T-helper 1 cell treated with Interleukin-12 subunit alpha and Interleukin-12 subunit beta and Interleukin-4 antibody, amounts not matched to agents 30 ng/mL and 1 ng/mL, for 36 hours (primary cell): ENCODE measurements at regions not wholly inside any gene's neighbourhood (a gene's known extent, or its start where the extent isn't known, plus 50 kb on each side); places are given as distances from the start of the nearest gene placed in this dataset.

Experiments
- intact Hi-C: fragments of 100-400 bp; cut with micrococcal nuclease; formaldehyde crosslinking; loops from one replicate; pipeline ENCODE4 v1.15.1; 2024

- intact Hi-C loops = no loop called here
These were observed 84.6 kb downstream of the MATN1 start for GRCh38 chr1:30638811-30639210.

GRCh38 chr1:30638086-30638485 is 85.3 kb downstream of the MATN1 start:
- intact Hi-C loops = no loop called here

- intact Hi-C loops = no loop called here
These were observed 86.0 kb downstream of the MATN1 start for GRCh38 chr1:30637183-30637980.

- intact Hi-C loops = no loop called here
These were observed 86.8 kb downstream of the MATN1 start for GRCh38 chr1:30636621-30637020.

- intact Hi-C loops = no loop called here
These were observed 87.9 kb downstream of the MATN1 start for GRCh38 chr1:30635391-30635975.

- intact Hi-C loops = no loop called here
These were observed 88.9 kb downstream of the MATN1 start for GRCh38 chr1:30634507-30634906.

GRCh38 chr1:30633294-30633693 is 90.1 kb downstream of the MATN1 start:
- intact Hi-C loops = no loop called here

- intact Hi-C loops = no loop called here
These were observed 90.9 kb downstream of the MATN1 start for GRCh38 chr1:30632481-30632880.

- intact Hi-C loops = no loop called here
These were observed 91.7 kb downstream of the MATN1 start for GRCh38 chr1:30631700-30632099.

- intact Hi-C loops = no loop called here
These were observed 93.9 kb downstream of the MATN1 start for GRCh38 chr1:30629501-30629900.

GRCh38 chr1:30627994-30628393 is 95.4 kb downstream of the MATN1 start:
- intact Hi-C loops = no loop called here

- intact Hi-C loops = no loop called here
These were observed 96.2 kb downstream of the MATN1 start for GRCh38 chr1:30627206-30627605.

GRCh38 chr1:30623431-30623830 is 100.0 kb downstream of the MATN1 start:
- intact Hi-C loops = no loop called here

- intact Hi-C loops = no loop called here
These were observed 103.8 kb downstream of the MATN1 start for GRCh38 chr1:30619619-30620018.

GRCh38 chr1:30618335-30618747 is 105.0 kb downstream of the MATN1 start:
- intact Hi-C loops = no loop called here

- intact Hi-C loops = no loop called here
These were observed 106.6 kb downstream of the MATN1 start for GRCh38 chr1:30616759-30617158.

- intact Hi-C loops = no loop called here
These were observed 107.4 kb downstream of the MATN1 start for GRCh38 chr1:30615816-30616590.

GRCh38 chr1:30615076-30615795 is 108.1 kb downstream of the MATN1 start:
- intact Hi-C loops = no loop called here

- intact Hi-C loops = no loop called here
These were observed 110.2 kb downstream of the MATN1 start for GRCh38 chr1:30613188-30613587.

GRCh38 chr1:30612536-30613065 is 110.8 kb downstream of the MATN1 start:
- intact Hi-C loops = no loop called here

- intact Hi-C loops = no loop called here
These were observed 111.6 kb downstream of the MATN1 start for GRCh38 chr1:30611741-30612309.
